NCI-H128 (cell line): ENCODE measurements at regions not wholly inside any gene's neighbourhood (a gene's known extent, or its start where the extent isn't known, plus 50 kb on each side); places are given as distances from the start of the nearest gene placed in this dataset.

Source experiments
- DNase-seq: peaks from one replicate; lab custom pipeline; 2025; ENCODE audit not compliant: unreplicated experiment; lab: John Stamatoyannopoulos, UW

GRCh38 chr15:98382139-98382538 lies 266.2 kb upstream of the IGF1R start:
- DNase-seq, result no peak

GRCh38 chr15:98383571-98383970 lies 264.8 kb upstream of the IGF1R start:
- no peak for DNase-seq

- no peak for DNase-seq
Measured at GRCh38 chr15:98384328-98385029, 263.9 kb upstream of the IGF1R start.

GRCh38 chr15:98385752-98386381 lies 262.5 kb upstream of the IGF1R start:
- DNase-seq, result no peak

- no peak for DNase-seq
Measured at GRCh38 chr15:98386561-98386960, 261.8 kb upstream of the IGF1R start.

- DNase-seq, result no peak
Measured at GRCh38 chr15:98387866-98388265, 260.5 kb upstream of the IGF1R start.

- no peak for DNase-seq
Measured at GRCh38 chr15:98390946-98391530, 257.3 kb upstream of the IGF1R start.

- no peak for DNase-seq
Measured at GRCh38 chr15:98391568-98391967, 256.8 kb upstream of the IGF1R start.

GRCh38 chr15:98393471-98393870 lies 254.9 kb upstream of the IGF1R start:
- no peak for DNase-seq

- DNase-seq, result no peak
Measured at GRCh38 chr15:98394546-98394945, 253.8 kb upstream of the IGF1R start.

- DNase-seq, result no peak
Measured at GRCh38 chr15:98395974-98396610, 252.2 kb upstream of the IGF1R start.

GRCh38 chr15:98397419-98397818 lies 250.9 kb upstream of the IGF1R start:
- no peak for DNase-seq

GRCh38 chr15:98398056-98398455 lies 250.3 kb upstream of the IGF1R start:
- DNase-seq, result no peak

GRCh38 chr15:98398886-98399285 lies 249.5 kb upstream of the IGF1R start:
- no peak for DNase-seq

- no peak for DNase-seq
Measured at GRCh38 chr15:98400120-98400519, 248.2 kb upstream of the IGF1R start.

- DNase-seq, result no peak
Measured at GRCh38 chr15:98401029-98401428, 247.3 kb upstream of the IGF1R start.

GRCh38 chr15:98402486-98402885 lies 245.9 kb upstream of the IGF1R start:
- DNase-seq, result no peak

- no peak for DNase-seq
Measured at GRCh38 chr15:98403169-98403568, 245.2 kb upstream of the IGF1R start.

- no peak for DNase-seq
Measured at GRCh38 chr15:98403569-98403968, 244.8 kb upstream of the IGF1R start.

- DNase-seq, result no peak
Measured at GRCh38 chr15:98405013-98405412, 243.3 kb upstream of the IGF1R start.

- no peak for DNase-seq
Measured at GRCh38 chr15:98408231-98408630, 240.1 kb upstream of the IGF1R start.

- no peak for DNase-seq
Measured at GRCh38 chr15:98410328-98410727, 238.0 kb upstream of the IGF1R start.
